Colonic mucosa (tissue), 4 donors: ENCODE measurements at regions not wholly inside any gene's neighbourhood (a gene's known extent, or its start where the extent isn't known, plus 50 kb on each side); places are given as distances from the start of the nearest gene placed in this dataset.

ENCODE experiments used
- DNase-seq: peaks from one replicate; pipeline ENCODE4 v3.0.0-alpha.2; 2020
- H3K27ac ChIP-seq: fragments of 200-600 bp; one replicate; pipeline ENCODE4 v1.8.0; 2021
- H3K27me3 ChIP-seq: fragments of 200-600 bp; one replicate; pipeline ENCODE4 v1.8.0; 2021
- H3K36me3 ChIP-seq: fragments of 200-600 bp; one replicate; pipeline ENCODE4 v1.8.0; 2021
- H3K4me1 ChIP-seq: fragments of 200-600 bp; one replicate; pipeline ENCODE4 v1.8.0; 2021; ENCODE audit warnings: mild to moderate bottlenecking
- H3K4me3 ChIP-seq: fragments of 200-600 bp; one replicate; pipeline ENCODE4 v1.8.0; 2021
- H3K9ac ChIP-seq, 2 donors: one replicate each; pipeline ENCODE4 v1.7.0; 2013; ENCODE audit warnings: control low read depth in 2 of 2, low read depth in 2 of 2, low read length in 2 of 2
- H3K9me3 ChIP-seq: fragments of 200-600 bp; one replicate; pipeline ENCODE4 v1.8.0; 2021
- CTCF ChIP-seq: fragments of 200-600 bp; IDR thresholded peaks from one replicate; pipeline ENCODE4 v1.8.0; 2022; ENCODE audit warnings: antibody characterized with exemption, mild to moderate bottlenecking
- intact Hi-C: fragments of 100-400 bp; cut with DNase I; formaldehyde crosslinking; loops from one replicate; pipeline ENCODE4 v1.14.1; 2022
- donor health status: healthy.
- donor health status: DM: no; HTN: no; CAD: no.
- donor health status: DM: no; HTN: no; CAD: no.

- DNase-seq = no peak
- Histone ChIP-seq H3K9ac (no peak overlapping the region), H3K27me3 (no peaks in the 10 kb centered on the region), H3K27ac (no peak overlapping the region), H3K4me1 (no peaks in the 10 kb centered on the region), H3K9me3 (no peaks in the 10 kb centered on the region), H3K36me3 (no peaks in the 10 kb centered on the region), H3K4me3 (no peak overlapping the region)
- TF ChIP-seq CTCF = no peak
- intact Hi-C loops = no loop called here
Observed at GRCh38 chr4:176959980-176960379, 167.3 kb upstream of the VEGFC start.

- Histone ChIP-seq H3K4me3 (no peak overlapping the region), H3K9ac (no peak overlapping the region), H3K4me1 (no peaks in the 10 kb centered on the region), H3K36me3 (no peaks in the 10 kb centered on the region), H3K27me3 (no peaks in the 10 kb centered on the region), H3K9me3 (no peaks in the 10 kb centered on the region), H3K27ac (no peak overlapping the region)
- no peak for DNase-seq
- intact Hi-C loops = no loop called here
- TF ChIP-seq CTCF = no peak
Observed at GRCh38 chr4:176963121-176963520, 170.4 kb upstream of the VEGFC start.

DNA sequence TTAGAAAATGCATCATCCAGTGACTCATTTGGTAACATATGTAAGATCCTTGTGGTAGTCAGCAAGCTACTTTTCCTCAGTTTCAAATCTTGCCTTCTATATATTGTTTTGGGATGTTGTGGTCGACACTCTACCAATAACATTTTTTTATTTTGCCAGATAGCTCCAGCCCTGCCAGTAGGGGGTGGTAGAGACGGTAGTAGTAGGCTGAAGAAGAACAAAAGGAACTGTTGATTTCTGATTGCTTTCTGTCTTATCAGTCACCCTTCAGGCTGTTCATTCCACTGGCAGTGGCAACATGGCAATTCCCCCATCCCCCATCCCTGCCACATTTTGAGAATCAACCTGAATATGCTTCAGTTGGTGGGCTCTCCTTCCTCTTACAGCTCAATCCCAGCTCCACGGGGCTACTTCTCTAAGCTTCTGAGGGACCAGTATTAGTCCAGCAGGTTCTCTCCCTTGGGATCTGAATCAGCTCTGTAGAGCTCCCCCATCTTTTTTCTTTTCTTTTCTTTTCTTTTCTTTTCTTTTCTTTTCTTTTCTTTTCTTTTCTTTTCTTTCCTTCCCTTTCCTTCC lies 171.5 kb upstream of the VEGFC start:
- Histone ChIP-seq H3K9me3 (no peaks in the 10 kb centered on the region), H3K27ac (no peak overlapping the region), H3K27me3 (no peaks in the 10 kb centered on the region), H3K9ac (no peak overlapping the region), H3K36me3 (no peaks in the 10 kb centered on the region), H3K4me1 (no peaks in the 10 kb centered on the region), H3K4me3 (no peak overlapping the region)
- intact Hi-C loops = no loop called here
- DNase-seq = no peak
- no peak for TF ChIP-seq CTCF

GRCh38 chr4:176967586-176967985 lies 174.9 kb upstream of the VEGFC start:
- intact Hi-C loops = no loop called here
- no peak overlapping the region for H3K9ac ChIP-seq
- H3K4me1 ChIP-seq = no peaks in the 10 kb centered on the region
- no peak for DNase-seq
- H3K27me3 ChIP-seq = no peaks in the 10 kb centered on the region
- no peak for TF ChIP-seq CTCF
- no peaks in the 10 kb centered on the region for H3K9me3 ChIP-seq
- H3K4me3 ChIP-seq = no peak overlapping the region
- no peaks in the 10 kb centered on the region for H3K36me3 ChIP-seq
- no peak overlapping the region for H3K27ac ChIP-seq

- H3K9me3 ChIP-seq = no peaks in the 10 kb centered on the region
- no peak overlapping the region for H3K27ac ChIP-seq
- no peak overlapping the region for H3K9ac ChIP-seq
- no peak for DNase-seq
- TF ChIP-seq CTCF = no peak
- intact Hi-C loops = no loop called here
- no peaks in the 10 kb centered on the region for H3K4me1 ChIP-seq
- H3K27me3 ChIP-seq = no peaks in the 10 kb centered on the region
- H3K36me3 ChIP-seq = no peaks in the 10 kb centered on the region
- H3K4me3 ChIP-seq = no peak overlapping the region
Observed at GRCh38 chr4:176968094-176968493, 175.4 kb upstream of the VEGFC start.
